Type B pancreatic cell (in vitro differentiated cells): ENCODE measurements at regions not wholly inside any gene's neighbourhood (a gene's known extent, or its start where the extent isn't known, plus 50 kb on each side); places are given as distances from the start of the nearest gene placed in this dataset.

ENCODE experiments used
- DNase-seq: peaks from one replicate; pipeline ENCODE4 v3.0.0; 2021; ENCODE audit warnings: mixed read lengths; ENCODE audit not compliant: unreplicated experiment; ENCODE audit errors: extremely low spot score
- H3K27ac Mint-ChIP-seq: 2 replicates; pipeline ENCODE4 v1.8.0; 2021; ENCODE audit warnings: mild to moderate bottlenecking, mixed read lengths
- H3K27me3 Mint-ChIP-seq: 2 replicates; pipeline ENCODE4 v1.8.0; 2021; ENCODE audit warnings: mixed read lengths
- H3K36me3 Mint-ChIP-seq: 2 replicates; pipeline ENCODE4 v1.8.0; 2021; ENCODE audit warnings: mixed read lengths
- H3K4me1 Mint-ChIP-seq: one replicate; pipeline ENCODE4 v1.8.0; 2021; ENCODE audit warnings: mixed read lengths; ENCODE audit not compliant: unreplicated experiment
- H3K4me3 Mint-ChIP-seq: 2 replicates; pipeline ENCODE4 v1.8.0; 2021; ENCODE audit warnings: mild to moderate bottlenecking, mixed read lengths
- H3K9me3 Mint-ChIP-seq: 2 replicates; pipeline ENCODE4 v1.8.0; 2021; ENCODE audit warnings: mixed read lengths
- TF ChIP-seq, protein P1 (sequence below): fragments of 200-600 bp; sonication (generic); conservative IDR thresholded peaks from 2 replicates; pipeline ENCODE4 v1.5.0; 2021; ENCODE audit warnings: antibody characterized with exemption, mild to moderate bottlenecking

GRCh38 chr1:87600055-87600850 is 271.6 kb downstream of the LMO4 start:
- no peak for DNase-seq
- Mint-ChIP-seq H3K27ac (peak overlapping the region; percentile 13), H3K36me3 (no peaks in the 10 kb centered on the region), H3K9me3 (peaks cover 8% of the 10 kb centered on the region), H3K4me1 (peaks cover 40% of the 10 kb centered on the region), H3K27me3 (no peaks in the 10 kb centered on the region), H3K4me3 (no peak overlapping the region)
- TF ChIP-seq, protein P1, sequence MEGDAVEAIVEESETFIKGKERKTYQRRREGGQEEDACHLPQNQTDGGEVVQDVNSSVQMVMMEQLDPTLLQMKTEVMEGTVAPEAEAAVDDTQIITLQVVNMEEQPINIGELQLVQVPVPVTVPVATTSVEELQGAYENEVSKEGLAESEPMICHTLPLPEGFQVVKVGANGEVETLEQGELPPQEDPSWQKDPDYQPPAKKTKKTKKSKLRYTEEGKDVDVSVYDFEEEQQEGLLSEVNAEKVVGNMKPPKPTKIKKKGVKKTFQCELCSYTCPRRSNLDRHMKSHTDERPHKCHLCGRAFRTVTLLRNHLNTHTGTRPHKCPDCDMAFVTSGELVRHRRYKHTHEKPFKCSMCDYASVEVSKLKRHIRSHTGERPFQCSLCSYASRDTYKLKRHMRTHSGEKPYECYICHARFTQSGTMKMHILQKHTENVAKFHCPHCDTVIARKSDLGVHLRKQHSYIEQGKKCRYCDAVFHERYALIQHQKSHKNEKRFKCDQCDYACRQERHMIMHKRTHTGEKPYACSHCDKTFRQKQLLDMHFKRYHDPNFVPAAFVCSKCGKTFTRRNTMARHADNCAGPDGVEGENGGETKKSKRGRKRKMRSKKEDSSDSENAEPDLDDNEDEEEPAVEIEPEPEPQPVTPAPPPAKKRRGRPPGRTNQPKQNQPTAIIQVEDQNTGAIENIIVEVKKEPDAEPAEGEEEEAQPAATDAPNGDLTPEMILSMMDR = no peak

- no peak overlapping the region for H3K4me3 Mint-ChIP-seq
- no peaks in the 10 kb centered on the region for H3K27me3 Mint-ChIP-seq
- peak overlapping the region; percentile 13 for H3K27ac Mint-ChIP-seq
- TF ChIP-seq, protein P1 = no peak
- peaks cover 40% of the 10 kb centered on the region for H3K4me1 Mint-ChIP-seq
- no peaks in the 10 kb centered on the region for H3K36me3 Mint-ChIP-seq
- peaks cover 11% of the 10 kb centered on the region for H3K9me3 Mint-ChIP-seq
- DNase-seq = no peak
Measured at GRCh38 chr1:87600854-87601253, 272.2 kb downstream of the LMO4 start.

GRCh38 chr1:87603626-87604025 is 274.9 kb downstream of the LMO4 start:
- peaks cover 36% of the 10 kb centered on the region for H3K4me1 Mint-ChIP-seq

GRCh38 chr1:87612956-87613355 is 284.3 kb downstream of the LMO4 start:
- TF ChIP-seq, protein P1 = no peak
- Mint-ChIP-seq H3K4me3 (no peak overlapping the region), H3K36me3 (no peaks in the 10 kb centered on the region), H3K9me3 (peaks cover 12% of the 10 kb centered on the region), H3K27me3 (no peaks in the 10 kb centered on the region), H3K27ac (peak overlapping the region; percentile 51), H3K4me1 (peaks cover 8% of the 10 kb centered on the region)
- no peak for DNase-seq

More at GRCh38 chr1:87603626-87604025, 274.9 kb downstream of the LMO4 start:
- Mint-ChIP-seq H3K36me3 (no peaks in the 10 kb centered on the region), H3K9me3 (peaks cover 17% of the 10 kb centered on the region), H3K4me3 (peak overlapping the region; percentile 25), H3K27ac (peak overlapping the region; percentile 86), H3K27me3 (no peaks in the 10 kb centered on the region)
- TF ChIP-seq, protein P1 = no peak
- no peak for DNase-seq

GRCh38 chr1:87615491-87615890 is 286.8 kb downstream of the LMO4 start:
- H3K27me3 Mint-ChIP-seq = no peaks in the 10 kb centered on the region
- DNase-seq = no peak
- H3K4me3 Mint-ChIP-seq = no peak overlapping the region
- peaks cover 7% of the 10 kb centered on the region for H3K9me3 Mint-ChIP-seq
- H3K27ac Mint-ChIP-seq = no peak overlapping the region
- H3K4me1 Mint-ChIP-seq = peaks cover 8% of the 10 kb centered on the region
- no peaks in the 10 kb centered on the region for H3K36me3 Mint-ChIP-seq
- TF ChIP-seq, protein P1 = no peak
